ENCODE measurements at regions not wholly inside any gene's neighbourhood (a gene's known extent, or its start where the extent isn't known, plus 50 kb on each side); places are given as distances from the start of the nearest gene placed in this dataset.
"Not testable (repeated sequence)": the region's sequence is repeated elsewhere in the genome, so short reads cannot be mapped to it uniquely, and the experiment has no call there.

GRCh38 chr5:33091571-33092363 is 349.0 kb upstream of the TARS1 start:
- H3K9ac ChIP-seq (ENCODE audit: insufficient read length, low read depth): no peak overlapping the region
- H3K4me1 ChIP-seq (ENCODE audit: insufficient read depth, insufficient read length): no peaks in the 10 kb centered on the region
- DNase-seq (ENCODE audit: low read depth, low spot score): no peak
- H3K27me3 ChIP-seq (ENCODE audit: insufficient read depth, insufficient read length): no peaks in the 10 kb centered on the region
- H3K4me3 ChIP-seq (ENCODE audit: insufficient read length, low read depth): no peak overlapping the region
- H3K9me3 ChIP-seq (ENCODE audit: insufficient read depth, low read length): no peaks in the 10 kb centered on the region
- TF ChIP-seq ZNF274 (IDR thresholded peaks at IDR 0.05; ENCODE audit: low read depth, low read length) (no peak), SUZ12 (IDR thresholded peaks at IDR 0.05; ENCODE audit: extremely low read depth, insufficient read depth, insufficient read length) (no peak), YY1 (IDR thresholded peaks at IDR 0.05; ENCODE audit: insufficient read depth, insufficient read length) (no peak)
- H3K36me3 ChIP-seq (ENCODE audit: insufficient read depth, insufficient read length, low read length): no peaks in the 10 kb centered on the region

GRCh38 chr5:33092719-33093118 is 348.0 kb upstream of the TARS1 start:
- TF ChIP-seq YY1 (IDR thresholded peaks at IDR 0.05; ENCODE audit: insufficient read depth, insufficient read length): no peak
- no peak for TF ChIP-seq SUZ12 (IDR thresholded peaks at IDR 0.05; ENCODE audit: extremely low read depth, insufficient read depth, insufficient read length)
- TF ChIP-seq ZNF274 (IDR thresholded peaks at IDR 0.05; ENCODE audit: low read depth, low read length): no peak
- Histone ChIP-seq H3K4me3 (ENCODE audit: insufficient read length, low read depth) (no peak overlapping the region), H3K36me3 (ENCODE audit: insufficient read depth, insufficient read length, low read length) (no peaks in the 10 kb centered on the region), H3K27me3 (ENCODE audit: insufficient read depth, insufficient read length) (no peaks in the 10 kb centered on the region), H3K9ac (ENCODE audit: insufficient read length, low read depth) (no peak overlapping the region), H3K4me1 (ENCODE audit: insufficient read depth, insufficient read length) (no peaks in the 10 kb centered on the region), H3K9me3 (ENCODE audit: insufficient read depth, low read length) (no peaks in the 10 kb centered on the region)
- DNase-seq (ENCODE audit: low read depth, low spot score): no peak

GRCh38 chr5:33102551-33102950 is 338.2 kb upstream of the TARS1 start:
- Histone ChIP-seq H3K4me3 (ENCODE audit: insufficient read length, low read depth) (no peak overlapping the region), H3K4me1 (ENCODE audit: insufficient read depth, insufficient read length) (no peaks in the 10 kb centered on the region), H3K9ac (ENCODE audit: insufficient read length, low read depth) (no peak overlapping the region), H3K27me3 (ENCODE audit: insufficient read depth, insufficient read length) (no peaks in the 10 kb centered on the region), H3K9me3 (ENCODE audit: insufficient read depth, low read length) (peaks cover 21% of the 10 kb centered on the region; the same call in 1 of the 2 replicates), H3K36me3 (ENCODE audit: insufficient read depth, insufficient read length, low read length) (no peaks in the 10 kb centered on the region)
- no peak for DNase-seq (ENCODE audit: low read depth, low spot score)
- TF ChIP-seq ZNF274 (IDR thresholded peaks at IDR 0.05; ENCODE audit: low read depth, low read length): no peak

- H3K36me3 ChIP-seq (ENCODE audit: insufficient read depth, insufficient read length, low read length): no peaks in the 10 kb centered on the region
- DNase-seq (ENCODE audit: low read depth, low spot score): no peak
- TF ChIP-seq YY1 (IDR thresholded peaks at IDR 0.05; ENCODE audit: insufficient read depth, insufficient read length) (no peak), SUZ12 (IDR thresholded peaks at IDR 0.05; ENCODE audit: extremely low read depth, insufficient read depth, insufficient read length) (no peak), ZNF274 (IDR thresholded peaks at IDR 0.05; ENCODE audit: low read depth, low read length) (no peak)
- no peak overlapping the region for H3K4me3 ChIP-seq (ENCODE audit: insufficient read length, low read depth)
- peaks cover 33% of the 10 kb centered on the region; the same call in 1 of the 2 replicates for H3K9me3 ChIP-seq (ENCODE audit: insufficient read depth, low read length)
- no peak overlapping the region for H3K9ac ChIP-seq (ENCODE audit: insufficient read length, low read depth)
- H3K27me3 ChIP-seq (ENCODE audit: insufficient read depth, insufficient read length): no peaks in the 10 kb centered on the region
- H3K4me1 ChIP-seq (ENCODE audit: insufficient read depth, insufficient read length): no peaks in the 10 kb centered on the region
These were observed 335.2 kb upstream of the TARS1 start for GRCh38 chr5:33105521-33105941.

GRCh38 chr5:33110496-33110895 is 330.3 kb upstream of the TARS1 start:
- H3K9ac ChIP-seq (ENCODE audit: insufficient read length, low read depth); H3K36me3 ChIP-seq (ENCODE audit: insufficient read depth, insufficient read length, low read length); DNase-seq (ENCODE audit: low read depth, low spot score); H3K4me1 ChIP-seq (ENCODE audit: insufficient read depth, insufficient read length); H3K27me3 ChIP-seq (ENCODE audit: insufficient read depth, insufficient read length); H3K4me3 ChIP-seq (ENCODE audit: insufficient read length, low read depth): not testable (repeated sequence)
- peaks cover 22% of the 10 kb centered on the region; the same call in 1 of the 2 replicates for H3K9me3 ChIP-seq (ENCODE audit: insufficient read depth, low read length)

GRCh38 chr5:33114361-33114760 is 326.4 kb upstream of the TARS1 start:
- no peaks in the 10 kb centered on the region for H3K9me3 ChIP-seq (ENCODE audit: insufficient read depth, low read length)
- DNase-seq (ENCODE audit: low read depth, low spot score): no peak
- no peaks in the 10 kb centered on the region for H3K27me3 ChIP-seq (ENCODE audit: insufficient read depth, insufficient read length)
- no peaks in the 10 kb centered on the region for H3K36me3 ChIP-seq (ENCODE audit: insufficient read depth, insufficient read length, low read length)
- H3K9ac ChIP-seq (ENCODE audit: insufficient read length, low read depth): no peak overlapping the region
- H3K4me3 ChIP-seq (ENCODE audit: insufficient read length, low read depth): no peak overlapping the region
- H3K4me1 ChIP-seq (ENCODE audit: insufficient read depth, insufficient read length): no peaks in the 10 kb centered on the region
- TF ChIP-seq SUZ12 (IDR thresholded peaks at IDR 0.05; ENCODE audit: extremely low read depth, insufficient read depth, insufficient read length) (no peak), YY1 (IDR thresholded peaks at IDR 0.05; ENCODE audit: insufficient read depth, insufficient read length) (no peak), ZNF274 (IDR thresholded peaks at IDR 0.05; ENCODE audit: low read depth, low read length) (no peak)

- no peaks in the 10 kb centered on the region for H3K9me3 ChIP-seq (ENCODE audit: insufficient read depth, low read length)
- H3K4me3 ChIP-seq (ENCODE audit: insufficient read length, low read depth): no peak overlapping the region
- no peak overlapping the region for H3K9ac ChIP-seq (ENCODE audit: insufficient read length, low read depth)
- H3K36me3 ChIP-seq (ENCODE audit: insufficient read depth, insufficient read length, low read length): no peaks in the 10 kb centered on the region
- no peaks in the 10 kb centered on the region for H3K27me3 ChIP-seq (ENCODE audit: insufficient read depth, insufficient read length)
- no peak for DNase-seq (ENCODE audit: low read depth, low spot score)
- no peaks in the 10 kb centered on the region for H3K4me1 ChIP-seq (ENCODE audit: insufficient read depth, insufficient read length)
- TF ChIP-seq YY1 (IDR thresholded peaks at IDR 0.05; ENCODE audit: insufficient read depth, insufficient read length) (no peak), SUZ12 (IDR thresholded peaks at IDR 0.05; ENCODE audit: extremely low read depth, insufficient read depth, insufficient read length) (no peak), ZNF274 (IDR thresholded peaks at IDR 0.05; ENCODE audit: low read depth, low read length) (no peak)
These were observed 325.3 kb upstream of the TARS1 start for GRCh38 chr5:33115467-33115866.
